HG02610 (cell line): ENCODE measurements at regions not wholly inside any gene's neighbourhood (a gene's known extent, or its start where the extent isn't known, plus 50 kb on each side); places are given as distances from the start of the nearest gene placed in this dataset.
"Not testable (repeated sequence)": the region's sequence is repeated elsewhere in the genome, so short reads cannot be mapped to it uniquely, and the experiment has no call there.

Experiments
- ATAC-seq: cut with Tn5 transposase; IDR thresholded peaks from one replicate; pipeline ENCODE4 v1.9.1; 2021; ENCODE audit warnings: mild to moderate bottlenecking, moderate library complexity; ENCODE audit not compliant: unreplicated experiment

GRCh38 chr10:53108317-53108934 lies 335.8 kb upstream of the MBL2 start:
- no peak for ATAC-seq

DNA sequence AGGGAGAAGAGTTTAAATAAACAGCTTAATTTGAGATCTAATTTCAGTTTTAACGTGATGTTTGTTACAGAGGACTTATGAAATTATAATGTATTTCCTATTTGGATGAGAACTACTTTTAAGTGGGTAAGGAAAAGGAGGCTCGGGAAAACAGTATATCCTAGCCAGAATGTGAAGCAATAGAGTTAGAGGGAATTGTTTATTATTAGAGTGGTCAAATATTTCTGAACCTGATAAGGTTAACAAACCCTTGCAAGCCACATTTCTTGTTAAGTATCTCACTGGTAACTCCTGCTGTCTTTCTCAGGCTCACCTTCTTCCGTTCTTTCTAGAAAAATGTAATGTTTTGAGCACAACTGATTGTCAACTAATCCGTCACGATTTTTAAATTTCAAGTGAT lies 335.1 kb upstream of the MBL2 start:
- no peak for ATAC-seq

DNA sequence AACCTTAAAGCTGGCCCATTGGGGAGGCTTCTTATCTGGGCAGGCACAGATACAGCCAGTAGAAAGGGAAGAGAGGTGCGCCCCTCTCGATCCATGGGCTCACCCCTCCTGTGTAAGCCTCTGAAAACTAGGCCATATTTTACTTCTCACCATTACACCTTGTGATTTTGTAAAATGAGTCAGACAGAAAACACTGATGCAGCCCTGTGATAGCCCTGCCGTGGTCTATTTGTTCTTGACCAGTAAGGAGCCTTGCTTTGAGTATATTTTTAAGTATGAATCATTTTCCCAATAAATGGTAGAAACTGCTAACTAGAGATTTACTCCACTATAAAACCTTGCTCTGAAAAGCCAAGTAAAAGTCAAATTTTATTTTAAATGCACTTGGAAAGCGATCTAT lies 329.8 kb upstream of the MBL2 start:
- ATAC-seq = no peak

GRCh38 chr10:53093878-53094277 lies 321.3 kb upstream of the MBL2 start:
- ATAC-seq = no peak

DNA sequence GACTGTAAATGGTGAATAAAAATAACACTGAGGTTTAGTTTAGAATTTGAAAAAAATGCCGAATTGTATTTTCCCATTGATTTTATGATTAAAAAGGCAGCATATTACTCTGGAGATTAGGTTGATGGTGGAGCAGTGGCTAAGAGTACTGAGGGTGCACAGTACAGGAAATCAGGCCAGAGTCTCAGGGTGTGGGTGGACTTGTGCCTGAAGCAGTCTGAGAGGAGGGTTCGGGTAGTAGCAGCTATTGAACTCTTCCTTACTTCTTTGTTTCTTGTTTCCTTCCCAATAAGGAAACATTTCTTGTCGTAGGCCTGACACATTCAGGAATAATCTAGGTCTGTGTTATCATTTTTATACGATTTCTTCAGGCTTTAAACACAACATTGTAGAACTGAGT lies 319.0 kb upstream of the MBL2 start:
- no peak for ATAC-seq

DNA sequence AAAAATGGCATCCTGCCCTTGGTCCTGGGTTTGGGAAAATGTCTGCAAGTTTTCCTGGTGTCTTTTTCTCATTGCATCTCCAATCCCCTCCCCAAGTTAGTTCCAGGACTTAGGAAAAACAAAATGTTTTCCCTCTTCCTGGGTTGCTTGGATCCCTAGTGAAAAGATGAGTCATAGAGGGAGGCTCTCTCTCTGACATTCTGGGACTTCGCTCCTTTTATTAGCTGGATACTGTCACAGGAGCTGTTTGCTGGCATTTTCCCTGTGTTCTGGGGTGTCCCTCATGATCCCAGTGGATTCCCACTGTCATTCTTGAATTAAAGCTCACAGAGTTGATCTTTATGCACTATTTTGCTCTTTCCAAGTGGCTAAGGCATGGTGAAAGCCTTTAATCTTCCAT lies 316.4 kb upstream of the MBL2 start:
- ATAC-seq = no peak

- no peak for ATAC-seq
These were observed 306.7 kb upstream of the MBL2 start for GRCh38 chr10:53079283-53079682.

DNA sequence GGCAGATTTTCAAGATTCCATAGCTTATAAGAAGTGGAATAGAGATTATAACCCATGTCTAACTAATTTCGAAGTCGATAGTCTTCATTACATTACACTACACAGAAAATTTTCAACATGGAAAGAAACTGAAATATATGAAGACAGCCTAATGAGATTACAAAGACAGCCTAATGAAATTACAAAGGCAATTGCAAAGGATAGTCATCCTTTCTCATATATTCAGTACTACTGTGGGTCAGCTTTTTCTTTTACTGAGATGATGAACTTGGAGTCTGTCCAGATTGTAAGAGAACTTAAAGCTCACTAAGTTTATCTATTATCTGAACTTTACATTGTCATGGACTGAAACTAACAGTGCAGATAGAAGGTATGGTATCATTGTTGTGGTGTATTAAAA lies 304.4 kb upstream of the MBL2 start:
- no peak for ATAC-seq

DNA sequence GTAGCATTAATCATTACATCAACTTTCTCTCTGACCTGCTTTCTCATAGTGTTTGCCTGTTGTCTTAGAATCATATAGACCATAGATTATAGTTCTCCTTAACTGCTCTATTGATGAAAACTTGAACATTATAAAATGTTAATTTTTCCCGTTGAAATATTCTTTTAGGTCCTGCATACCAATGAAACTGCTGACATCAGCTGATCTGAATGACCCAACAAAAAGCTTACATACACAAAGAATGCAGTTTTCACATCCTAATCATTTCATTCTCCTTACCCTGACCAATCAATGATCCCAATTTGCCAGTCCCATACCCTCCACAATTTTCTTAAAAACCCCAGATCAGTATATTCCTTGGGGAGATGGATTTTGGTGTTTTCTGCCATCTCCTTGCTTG lies 302.9 kb upstream of the MBL2 start:
- ATAC-seq = no peak

GRCh38 chr10:53072144-53072543 lies 299.6 kb upstream of the MBL2 start:
- ATAC-seq = no peak

GRCh38 chr10:53071505-53072125 lies 299.0 kb upstream of the MBL2 start:
- no peak for ATAC-seq

DNA sequence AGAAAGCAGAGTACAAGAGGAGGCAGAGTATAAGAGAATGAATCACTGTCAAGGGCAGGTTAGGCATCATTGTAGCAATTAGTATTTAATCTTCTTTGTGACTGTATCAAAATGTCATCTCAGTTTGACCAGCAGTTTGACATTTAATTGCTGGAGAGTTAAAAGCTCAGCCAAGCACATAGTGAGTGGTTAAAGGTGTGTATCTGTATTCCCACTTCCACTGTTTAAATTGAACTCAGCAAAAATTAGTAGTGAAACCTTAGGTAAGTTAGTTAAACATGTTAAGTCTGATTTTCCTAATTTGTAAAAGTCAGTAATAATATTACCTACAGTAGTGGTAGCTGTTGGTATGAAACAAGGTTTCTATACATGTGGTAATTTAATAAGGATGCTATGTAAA lies 296.4 kb upstream of the MBL2 start:
- no peak for ATAC-seq

DNA sequence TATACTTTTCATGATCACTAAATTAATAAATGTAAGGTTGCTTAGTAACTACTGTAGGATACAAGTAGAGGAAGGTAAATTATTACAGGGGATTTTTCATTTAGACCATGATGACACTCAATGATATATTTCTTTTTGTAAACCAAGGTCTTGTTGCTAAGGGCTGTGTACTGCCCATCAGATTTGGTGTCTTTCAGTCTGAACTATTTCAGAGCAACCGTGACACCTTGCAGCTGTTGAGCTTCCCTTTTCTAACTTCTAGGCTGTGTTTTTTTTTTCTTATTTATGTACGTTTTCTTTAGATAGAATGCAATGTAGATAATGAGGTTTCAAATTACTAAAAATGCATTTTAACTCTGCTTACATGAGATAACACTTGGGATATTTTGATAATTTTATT lies 292.0 kb upstream of the MBL2 start:
- no peak for ATAC-seq

GRCh38 chr10:53063805-53064204 lies 291.2 kb upstream of the MBL2 start:
- ATAC-seq = no peak

DNA sequence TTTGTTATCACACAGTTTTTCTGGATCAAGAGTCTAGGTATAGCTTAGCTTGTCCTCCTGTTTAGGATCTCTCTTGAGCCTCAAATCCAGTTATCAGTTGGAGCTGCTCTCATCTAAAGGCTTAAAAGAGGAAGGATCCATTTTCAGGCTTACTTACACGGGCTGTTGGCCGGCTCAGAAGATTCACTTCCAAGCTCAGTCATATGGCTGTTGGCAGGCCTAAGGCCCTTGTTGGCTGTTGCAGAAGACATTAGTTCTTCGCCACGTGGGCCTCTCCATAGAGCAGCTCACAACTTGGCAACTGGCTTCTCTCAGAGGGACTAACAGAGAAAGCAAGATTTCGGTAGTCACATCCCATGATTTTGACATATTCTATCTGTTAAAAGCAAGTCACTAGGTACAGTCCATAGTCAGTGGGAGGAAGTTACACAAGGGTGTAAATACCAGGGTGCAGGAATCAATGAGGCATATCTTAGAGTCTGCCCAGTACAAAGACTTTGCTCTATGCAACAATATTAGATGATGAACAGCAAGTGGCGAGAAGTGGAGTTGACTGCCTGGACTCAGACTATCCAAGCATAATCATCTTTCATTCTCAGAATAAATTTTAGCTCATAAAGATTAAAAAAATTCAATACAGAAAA lies 280.1 kb upstream of the MBL2 start:
- no peak for ATAC-seq

- ATAC-seq = no peak
These were observed 272.7 kb upstream of the MBL2 start for GRCh38 chr10:53045315-53045714.

- not testable (repeated sequence) for ATAC-seq
These were observed 263.2 kb upstream of the MBL2 start for GRCh38 chr10:53035823-53036222.

- no peak for ATAC-seq
These were observed 260.8 kb upstream of the MBL2 start for GRCh38 chr10:53033396-53033795.

DNA sequence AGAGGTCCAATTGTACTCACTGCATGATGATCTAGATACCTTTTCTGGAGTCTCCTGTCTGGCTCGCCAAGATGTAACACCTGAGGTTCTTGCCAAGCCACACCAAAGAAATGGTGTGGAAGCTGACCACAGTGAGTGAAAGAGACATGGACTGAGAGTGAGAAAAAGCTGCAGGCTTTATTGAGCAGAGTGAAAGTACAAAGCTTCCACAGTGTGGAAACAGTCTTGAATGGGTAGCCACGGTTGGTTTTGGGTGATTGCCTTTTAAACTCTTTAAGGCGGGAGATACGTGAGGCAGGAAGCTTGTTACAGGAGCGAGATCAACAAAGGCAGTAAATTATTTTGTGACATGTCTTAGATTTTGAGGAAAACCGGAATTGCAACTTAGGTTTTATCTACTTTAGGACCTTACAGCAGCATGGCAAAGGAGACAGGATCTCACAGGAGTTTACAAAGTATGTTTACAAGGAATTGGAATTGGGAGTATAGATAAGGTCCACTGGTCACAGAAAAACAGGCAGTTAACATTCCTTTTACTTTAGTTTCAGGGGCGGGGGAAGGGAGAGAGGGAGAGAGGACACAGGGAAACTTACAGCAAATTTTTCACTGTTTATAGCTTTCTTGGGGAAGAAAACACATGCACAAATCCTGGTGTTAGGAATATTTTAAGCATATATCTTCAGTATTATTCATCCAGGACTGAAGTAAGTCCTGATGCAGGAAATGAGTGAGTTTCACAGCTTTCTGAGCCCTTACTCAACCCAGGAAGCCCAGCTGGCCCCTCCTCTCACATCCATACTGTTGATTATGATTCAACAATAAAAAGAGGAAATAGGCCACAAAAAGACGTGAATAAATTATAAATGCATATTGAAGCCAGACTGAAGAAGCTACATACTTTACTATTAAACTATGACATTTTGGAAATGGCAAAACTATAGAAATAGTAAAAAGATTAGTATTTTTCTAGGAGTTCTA lies 257.6 kb upstream of the MBL2 start:
- peak; percentile 68 for ATAC-seq

GRCh38 chr10:53029449-53029848 lies 256.9 kb upstream of the MBL2 start:
- ATAC-seq = no peak

GRCh38 chr10:53025765-53026164 lies 253.2 kb upstream of the MBL2 start:
- ATAC-seq = not testable (repeated sequence)
